IMR-90 (cell line): ENCODE measurements at regions not wholly inside any gene's neighbourhood (a gene's known extent, or its start where the extent isn't known, plus 50 kb on each side); places are given as distances from the start of the nearest gene placed in this dataset.

Source experiments
- ATAC-seq: fragments of 200-7000 bp; cut with Tn5 transposase; 2 replicates; pipeline ENCODE4 v1.9.1; 2020; ENCODE audit warnings: low read depth, mild to moderate bottlenecking, moderate library complexity
- BruUV-seq: library from RNA; stranded (reverse); fragments of 400-500 nt; replicated peaks from 2 replicates; lab custom pipeline; 2021; lab: Mats Ljungman, UMichigan
- CTCF ChIA-PET: fragments of 300-600 bp; formaldehyde crosslinking; extraction: SDS; loops from one replicate; lab custom pipeline; 2021; ENCODE audit warnings: antibody characterized with exemption; lab: Yijun Ruan, JAX
- POLR2A ChIA-PET: fragments of 300-600 bp; sonication (Branson Sonifier 250); formaldehyde crosslinking; loops from one replicate; lab custom pipeline; 2022; ENCODE audit warnings: antibody characterized with exemption; ENCODE audit not compliant: unreplicated experiment; lab: Charles Lee
- DNase-seq: peaks from one replicate; pipeline ENCODE4 v3.0.0; 2013
- H2AFZ ChIP-seq: replicated peaks from 2 replicates; pipeline ENCODE3; 2013; ENCODE audit warnings: low read length, mild to moderate bottlenecking; ENCODE audit not compliant: poor library complexity
- H2AK5ac ChIP-seq: 2 replicates; pipeline ENCODE4 v1.6.1; 2013; ENCODE audit warnings: low read depth, low read length, inconsistent platforms
- H2AK9ac ChIP-seq: replicated peaks from 2 replicates; pipeline ENCODE3; 2013; ENCODE audit warnings: mild to moderate bottlenecking, low read depth, low read length, moderate library complexity; ENCODE audit not compliant: poor library complexity
- H2BK120ac ChIP-seq: 2 replicates; pipeline ENCODE4 v1.6.1; 2013; ENCODE audit warnings: low read depth, low read length, inconsistent platforms
- H2BK15ac ChIP-seq: 3 replicates; pipeline ENCODE4 v1.6.1; 2013; ENCODE audit warnings: low read depth, low read length, inconsistent platforms
- H2BK20ac ChIP-seq: 2 replicates; pipeline ENCODE4 v1.6.1; 2013; ENCODE audit warnings: low read depth, mild to moderate bottlenecking, inconsistent platforms, low read length, moderate library complexity
- H2BK5ac ChIP-seq: 2 replicates; pipeline ENCODE4 v1.6.1; 2013; ENCODE audit warnings: mild to moderate bottlenecking, low read depth, low read length, inconsistent platforms; ENCODE audit not compliant: poor library complexity, severe bottlenecking
- H3K14ac ChIP-seq: replicated peaks from 2 replicates; pipeline ENCODE4 v1.6.1; 2013; ENCODE audit warnings: low read depth, low read length, inconsistent platforms
- H3K18ac ChIP-seq: 2 replicates; pipeline ENCODE4 v1.6.1; 2013; ENCODE audit warnings: low read depth, low read length, control low read depth
- H3K23ac ChIP-seq: 2 replicates; pipeline ENCODE4 v1.6.1; 2013; ENCODE audit warnings: low read depth, low read length, inconsistent platforms
- H3K27ac ChIP-seq: 2 replicates; pipeline ENCODE4 v1.5.1; 2013; ENCODE audit warnings: mild to moderate bottlenecking, control low read depth, low read length; ENCODE audit not compliant: insufficient read depth
- H3K27me3 ChIP-seq: 2 replicates; pipeline ENCODE4 v1.6.1; 2013; ENCODE audit warnings: low read length; ENCODE audit not compliant: control insufficient read depth, insufficient read depth
- H3K36me3 ChIP-seq: 2 replicates; pipeline ENCODE4 v1.6.1; 2013; ENCODE audit warnings: low read length, mixed read lengths; ENCODE audit not compliant: control insufficient read depth, insufficient read depth
- H3K4ac ChIP-seq: 2 replicates; pipeline ENCODE4 v1.6.1; 2013; ENCODE audit warnings: low read depth, low read length, inconsistent platforms
- H3K4me1 ChIP-seq: 2 replicates; pipeline ENCODE4 v1.6.1; 2013; ENCODE audit warnings: low read length, mixed read lengths; ENCODE audit not compliant: control insufficient read depth, insufficient read depth
- H3K4me2 ChIP-seq: 2 replicates; pipeline ENCODE4 v1.6.1; 2013; ENCODE audit warnings: low read depth, mild to moderate bottlenecking, control low read depth, low read length, moderate library complexity
- H3K4me3 ChIP-seq: 2 replicates; pipeline ENCODE4 v1.5.1; 2013; ENCODE audit warnings: low read depth, mild to moderate bottlenecking, control low read depth, low read length, moderate library complexity; ENCODE audit not compliant: insufficient read depth
- H3K56ac ChIP-seq: 2 replicates; pipeline ENCODE4 v1.6.1; 2013; ENCODE audit warnings: low read length, inconsistent platforms; ENCODE audit not compliant: insufficient read depth; ENCODE audit errors: extremely low read depth
- H3K79me1 ChIP-seq, 2 experiments: 2 replicates each; pipeline ENCODE4 v1.6.1; 2013; ENCODE audit warnings: low read length in 2 of 2, inconsistent platforms in 1 of 2, low read depth in 1 of 2
- H3K9ac ChIP-seq: 2 replicates; pipeline ENCODE4 v1.6.1; 2013; ENCODE audit warnings: low read depth, low read length, control low read depth
- H3K9me1 ChIP-seq: 2 replicates; pipeline ENCODE4 v1.6.1; 2013; ENCODE audit warnings: low read length, inconsistent platforms; ENCODE audit not compliant: insufficient read depth
- H3K9me3 ChIP-seq: 2 replicates; pipeline ENCODE4 v1.6.1; 2013; ENCODE audit warnings: low read length; ENCODE audit not compliant: control insufficient read depth, insufficient read depth
- H4K20me1 ChIP-seq: 2 replicates; pipeline ENCODE4 v1.6.1; 2013; ENCODE audit warnings: low read length, inconsistent platforms; ENCODE audit not compliant: insufficient read depth
- H4K5ac ChIP-seq: 2 replicates; pipeline ENCODE4 v1.6.1; 2013; ENCODE audit warnings: mild to moderate bottlenecking, low read depth, low read length, control low read depth
- H4K8ac ChIP-seq, 2 experiments: 2 replicates each; pipeline ENCODE4 v1.6.1; 2013; ENCODE audit warnings: low read depth in 2 of 2, low read length in 2 of 2, control low read depth in 1 of 2, inconsistent platforms in 1 of 2
- H4K91ac ChIP-seq: 2 replicates; pipeline ENCODE4 v1.6.1; 2013; ENCODE audit warnings: low read depth, low read length, inconsistent platforms; ENCODE audit not compliant: insufficient read depth
- BHLHE40 ChIP-seq: fragments of 150-350 bp; IDR thresholded peaks from 2 replicates; pipeline ENCODE4 v1.6.1; 2016; ENCODE audit warnings: mild to moderate bottlenecking, low read depth, low read length
- RCOR1 ChIP-seq: IDR thresholded peaks from 2 replicates; pipeline ENCODE4 v1.6.1; 2012; ENCODE audit warnings: mild to moderate bottlenecking, low read length, improper control_type of control experiment; ENCODE audit not compliant: insufficient replicate concordance
- WGBS, 2 experiments: methylation state at CpG; one replicate each; pipeline versions ENCODE4 v1.1.5 to v1.1.7; 2013; ENCODE audit warnings: missing lambda C conversion rate in 2 of 2; ENCODE audit not compliant: insufficient read length in 1 of 2; ENCODE audit errors: extremely low coverage in 2 of 2; 5-methylcytosine and 5-hydroxymethylcytosine counted together
- dilution Hi-C: fragments of 300-500 bp; cut with HindIII; formaldehyde crosslinking; loops from one replicate; pipeline ENCODE4 v1.14.3; 2018; ENCODE audit warnings: low sequenced_read_pairs; ENCODE audit not compliant: unreplicated experiment
- in situ Hi-C: fragments of 300-500 bp; cut with MboI; formaldehyde crosslinking; loops from 3 replicates; pipeline ENCODE4 v1.14.3; 2019; ENCODE audit warnings: low sequenced_read_pairs, inconsistent platforms, mixed read lengths
- intact Hi-C: fragments of 100-400 bp; cut with micrococcal nuclease; formaldehyde crosslinking; loops from 2 replicates; pipeline ENCODE4 v1.10.0; 2022
- TF ChIP-seq, protein P1 (sequence below): conservative IDR thresholded peaks from 2 replicates; pipeline ENCODE4 v1.5.1; 2012; ENCODE audit warnings: mild to moderate bottlenecking, low read depth, low read length, improper control_type of control experiment
- TF ChIP-seq, protein P2 (sequence below): fragments of 150-350 bp; IDR thresholded peaks from 2 replicates; pipeline ENCODE4 v1.6.1; 2017; ENCODE audit warnings: mild to moderate bottlenecking, antibody characterized with exemption, low read length, low read depth
- TF ChIP-seq, protein P3 (sequence below): fragments of 150-350 bp; IDR thresholded peaks from 2 replicates; pipeline ENCODE4 v1.6.1; 2016; ENCODE audit warnings: low read depth, mild to moderate bottlenecking, low read length, moderate library complexity, borderline replicate concordance

GRCh38 chr13:68107667-68108066, 877.5 kb upstream of the PCDH9 start:
- H3K23ac ChIP-seq, result no peak overlapping the region
- CTCF ChIA-PET, result no interaction called here
- TF ChIP-seq BHLHE40 (no peak), RCOR1 (no peak)
- TF ChIP-seq, protein P1, sequence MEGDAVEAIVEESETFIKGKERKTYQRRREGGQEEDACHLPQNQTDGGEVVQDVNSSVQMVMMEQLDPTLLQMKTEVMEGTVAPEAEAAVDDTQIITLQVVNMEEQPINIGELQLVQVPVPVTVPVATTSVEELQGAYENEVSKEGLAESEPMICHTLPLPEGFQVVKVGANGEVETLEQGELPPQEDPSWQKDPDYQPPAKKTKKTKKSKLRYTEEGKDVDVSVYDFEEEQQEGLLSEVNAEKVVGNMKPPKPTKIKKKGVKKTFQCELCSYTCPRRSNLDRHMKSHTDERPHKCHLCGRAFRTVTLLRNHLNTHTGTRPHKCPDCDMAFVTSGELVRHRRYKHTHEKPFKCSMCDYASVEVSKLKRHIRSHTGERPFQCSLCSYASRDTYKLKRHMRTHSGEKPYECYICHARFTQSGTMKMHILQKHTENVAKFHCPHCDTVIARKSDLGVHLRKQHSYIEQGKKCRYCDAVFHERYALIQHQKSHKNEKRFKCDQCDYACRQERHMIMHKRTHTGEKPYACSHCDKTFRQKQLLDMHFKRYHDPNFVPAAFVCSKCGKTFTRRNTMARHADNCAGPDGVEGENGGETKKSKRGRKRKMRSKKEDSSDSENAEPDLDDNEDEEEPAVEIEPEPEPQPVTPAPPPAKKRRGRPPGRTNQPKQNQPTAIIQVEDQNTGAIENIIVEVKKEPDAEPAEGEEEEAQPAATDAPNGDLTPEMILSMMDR, result no peak
- TF ChIP-seq, protein P2, sequence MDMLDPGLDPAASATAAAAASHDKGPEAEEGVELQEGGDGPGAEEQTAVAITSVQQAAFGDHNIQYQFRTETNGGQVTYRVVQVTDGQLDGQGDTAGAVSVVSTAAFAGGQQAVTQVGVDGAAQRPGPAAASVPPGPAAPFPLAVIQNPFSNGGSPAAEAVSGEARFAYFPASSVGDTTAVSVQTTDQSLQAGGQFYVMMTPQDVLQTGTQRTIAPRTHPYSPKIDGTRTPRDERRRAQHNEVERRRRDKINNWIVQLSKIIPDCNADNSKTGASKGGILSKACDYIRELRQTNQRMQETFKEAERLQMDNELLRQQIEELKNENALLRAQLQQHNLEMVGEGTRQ, result no peak
- TF ChIP-seq, protein P3, sequence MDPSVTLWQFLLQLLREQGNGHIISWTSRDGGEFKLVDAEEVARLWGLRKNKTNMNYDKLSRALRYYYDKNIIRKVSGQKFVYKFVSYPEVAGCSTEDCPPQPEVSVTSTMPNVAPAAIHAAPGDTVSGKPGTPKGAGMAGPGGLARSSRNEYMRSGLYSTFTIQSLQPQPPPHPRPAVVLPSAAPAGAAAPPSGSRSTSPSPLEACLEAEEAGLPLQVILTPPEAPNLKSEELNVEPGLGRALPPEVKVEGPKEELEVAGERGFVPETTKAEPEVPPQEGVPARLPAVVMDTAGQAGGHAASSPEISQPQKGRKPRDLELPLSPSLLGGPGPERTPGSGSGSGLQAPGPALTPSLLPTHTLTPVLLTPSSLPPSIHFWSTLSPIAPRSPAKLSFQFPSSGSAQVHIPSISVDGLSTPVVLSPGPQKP, result no peak

More at GRCh38 chr13:68107667-68108066, 877.5 kb upstream of the PCDH9 start:
- H3K27ac ChIP-seq, result no peak overlapping the region
- H2BK5ac ChIP-seq, result no peak overlapping the region
- DNase-seq (no peak), ATAC-seq (no peak)
- BruUV-seq, result no TSS peak
- H3K4me3 ChIP-seq, result no peak overlapping the region
- no peaks in the 10 kb centered on the region for H4K20me1 ChIP-seq
- no peak overlapping the region for H3K4me2 ChIP-seq
- 97% methylated on average over 7 of the region's 29 CpGs; no CpG with 5 or more reads in 1 of the 2 experiments for WGBS, 2 experiments
- H2AFZ ChIP-seq, result no peak overlapping the region
- no peak overlapping the region for H3K9ac ChIP-seq
- H4K5ac ChIP-seq, result no peak overlapping the region
- no peaks in the 10 kb centered on the region for H3K9me1 ChIP-seq
- H3K79me1 ChIP-seq, result no peaks in the 10 kb centered on the region
- no peaks in the 10 kb centered on the region for H3K27me3 ChIP-seq
- H2BK120ac ChIP-seq, result no peak overlapping the region
- H2BK20ac ChIP-seq, result no peak overlapping the region
- H4K91ac ChIP-seq, result no peak overlapping the region
- in situ Hi-C loops (no loop called here), dilution Hi-C loops (no loop called here), intact Hi-C loops (no loop called here)
- no peaks in the 10 kb centered on the region for H3K36me3 ChIP-seq
- no peak overlapping the region for H3K18ac ChIP-seq
- no peak overlapping the region for H4K8ac ChIP-seq
- no peak overlapping the region for H3K14ac ChIP-seq
- H2AK9ac ChIP-seq, result no peak overlapping the region
- POLR2A ChIA-PET, result no interaction called here
- H3K4ac ChIP-seq, result no peak overlapping the region
- H3K9me3 ChIP-seq, result peaks cover 16% of the 10 kb centered on the region
- no peak overlapping the region for H2AK5ac ChIP-seq
- no peaks in the 10 kb centered on the region for H3K4me1 ChIP-seq
- H3K56ac ChIP-seq, result no peak overlapping the region
- H2BK15ac ChIP-seq, result no peak overlapping the region
